Type B pancreatic cell (in vitro differentiated cells): ENCODE measurements at regions not wholly inside any gene's neighbourhood (a gene's known extent, or its start where the extent isn't known, plus 50 kb on each side); places are given as distances from the start of the nearest gene placed in this dataset.

Source experiments
- DNase-seq: peaks from one replicate; pipeline ENCODE4 v3.0.0; 2021; ENCODE audit warnings: mixed read lengths; ENCODE audit not compliant: unreplicated experiment; ENCODE audit errors: extremely low spot score
- H3K27ac Mint-ChIP-seq: 2 replicates; pipeline ENCODE4 v1.8.0; 2021; ENCODE audit warnings: mild to moderate bottlenecking, mixed read lengths
- H3K27me3 Mint-ChIP-seq: 2 replicates; pipeline ENCODE4 v1.8.0; 2021; ENCODE audit warnings: mixed read lengths
- H3K36me3 Mint-ChIP-seq: 2 replicates; pipeline ENCODE4 v1.8.0; 2021; ENCODE audit warnings: mixed read lengths
- H3K4me1 Mint-ChIP-seq: one replicate; pipeline ENCODE4 v1.8.0; 2021; ENCODE audit warnings: mixed read lengths; ENCODE audit not compliant: unreplicated experiment
- H3K4me3 Mint-ChIP-seq: 2 replicates; pipeline ENCODE4 v1.8.0; 2021; ENCODE audit warnings: mild to moderate bottlenecking, mixed read lengths
- H3K9me3 Mint-ChIP-seq: 2 replicates; pipeline ENCODE4 v1.8.0; 2021; ENCODE audit warnings: mixed read lengths
- CTCF ChIP-seq: fragments of 200-600 bp; sonication (generic); conservative IDR thresholded peaks from 2 replicates; pipeline ENCODE4 v1.5.0; 2021; ENCODE audit warnings: antibody characterized with exemption, mild to moderate bottlenecking

GRCh38 chr1:82483146-82483545, 682.4 kb downstream of the ADGRL2 start:
- Mint-ChIP-seq H3K4me3 (no peak overlapping the region), H3K27me3 (no peaks in the 10 kb centered on the region), H3K27ac (no peak overlapping the region), H3K9me3 (no peaks in the 10 kb centered on the region), H3K4me1 (peaks cover 9% of the 10 kb centered on the region), H3K36me3 (no peaks in the 10 kb centered on the region)
- TF ChIP-seq CTCF = no peak
- DNase-seq = no peak

GRCh38 chr1:82478916-82479315, 678.2 kb downstream of the ADGRL2 start:
- TF ChIP-seq CTCF = no peak
- no peaks in the 10 kb centered on the region for H3K4me1 Mint-ChIP-seq
- H3K36me3 Mint-ChIP-seq = no peaks in the 10 kb centered on the region
- H3K27me3 Mint-ChIP-seq = no peaks in the 10 kb centered on the region
- peaks cover 4% of the 10 kb centered on the region for H3K9me3 Mint-ChIP-seq
- H3K27ac Mint-ChIP-seq = no peak overlapping the region
- DNase-seq = no peak
- no peak overlapping the region for H3K4me3 Mint-ChIP-seq

GRCh38 chr1:82472489-82473131, 671.9 kb downstream of the ADGRL2 start:
- no peak overlapping the region for H3K27ac Mint-ChIP-seq
- no peaks in the 10 kb centered on the region for H3K27me3 Mint-ChIP-seq
- peaks cover 4% of the 10 kb centered on the region for H3K9me3 Mint-ChIP-seq
- no peaks in the 10 kb centered on the region for H3K36me3 Mint-ChIP-seq
- H3K4me1 Mint-ChIP-seq = peaks cover 9% of the 10 kb centered on the region
- H3K4me3 Mint-ChIP-seq = no peak overlapping the region
- no peak for TF ChIP-seq CTCF
- no peak for DNase-seq

- Mint-ChIP-seq H3K27me3 (no peaks in the 10 kb centered on the region), H3K9me3 (no peaks in the 10 kb centered on the region), H3K4me1 (peaks cover 15% of the 10 kb centered on the region), H3K36me3 (no peaks in the 10 kb centered on the region), H3K27ac (no peak overlapping the region), H3K4me3 (no peak overlapping the region)
- no peak for TF ChIP-seq CTCF
- DNase-seq = no peak
Measured at GRCh38 chr1:82466891-82467290, 666.2 kb downstream of the ADGRL2 start.

GRCh38 chr1:82466416-82466815, 665.7 kb downstream of the ADGRL2 start:
- H3K4me1 Mint-ChIP-seq = peaks cover 15% of the 10 kb centered on the region
- no peaks in the 10 kb centered on the region for H3K36me3 Mint-ChIP-seq
- no peak overlapping the region for H3K27ac Mint-ChIP-seq
- no peak overlapping the region for H3K4me3 Mint-ChIP-seq
- no peak for DNase-seq
- no peak for TF ChIP-seq CTCF
- no peaks in the 10 kb centered on the region for H3K27me3 Mint-ChIP-seq
- no peaks in the 10 kb centered on the region for H3K9me3 Mint-ChIP-seq

GRCh38 chr1:82465024-82465423, 664.3 kb downstream of the ADGRL2 start:
- Mint-ChIP-seq H3K4me1 (peaks cover 15% of the 10 kb centered on the region), H3K27ac (no peak overlapping the region), H3K9me3 (no peaks in the 10 kb centered on the region), H3K4me3 (no peak overlapping the region), H3K27me3 (no peaks in the 10 kb centered on the region), H3K36me3 (no peaks in the 10 kb centered on the region)
- no peak for TF ChIP-seq CTCF
- DNase-seq = no peak
